Loucy (cell line): ENCODE measurements at regions not wholly inside any gene's neighbourhood (a gene's known extent, or its start where the extent isn't known, plus 50 kb on each side); places are given as distances from the start of the nearest gene placed in this dataset.

Source experiments
- H2AFZ ChIP-seq: fragments of 200-600 bp; sonication (generic); 2 replicates; pipeline ENCODE4 v1.6.0; 2016; ENCODE audit warnings: antibody characterized with exemption, mild to moderate bottlenecking, low read length, moderate library complexity
- H3F3A ChIP-seq: fragments of 200-600 bp; 2 replicates; pipeline ENCODE4 v1.6.0; 2016; ENCODE audit warnings: antibody characterized with exemption, low read depth, mild to moderate bottlenecking
- H3K27me3 ChIP-seq: fragments of 200-600 bp; sonication (generic); 2 replicates; pipeline ENCODE4 v1.6.1; 2014; ENCODE audit warnings: low read length, mild to moderate bottlenecking; ENCODE audit not compliant: insufficient read depth, poor library complexity, severe bottlenecking
- H3K36me3 ChIP-seq: fragments of 200-600 bp; sonication (generic); 2 replicates; pipeline ENCODE4 v1.6.1; 2016; ENCODE audit warnings: low read length; ENCODE audit not compliant: insufficient read depth
- H3K4me1 ChIP-seq: fragments of 200-600 bp; sonication (generic); 2 replicates; pipeline ENCODE4 v1.5.1; 2014; ENCODE audit warnings: low read length, mild to moderate bottlenecking; ENCODE audit not compliant: insufficient read depth, poor library complexity, severe bottlenecking
- H3K4me2 ChIP-seq: fragments of 200-600 bp; sonication (generic); 2 replicates; pipeline ENCODE4 v1.6.0; 2014; ENCODE audit warnings: antibody characterized with exemption, low read length, low read depth, mild to moderate bottlenecking; ENCODE audit not compliant: poor library complexity, severe bottlenecking
- H3K4me3 ChIP-seq: fragments of 200-600 bp; sonication (generic); 2 replicates; pipeline ENCODE4 v1.5.1; 2014; ENCODE audit warnings: low read length, mild to moderate bottlenecking, mixed read lengths; ENCODE audit not compliant: poor library complexity, severe bottlenecking
- H3K79me2 ChIP-seq: fragments of 200-600 bp; sonication (generic); 2 replicates; pipeline ENCODE4 v1.6.1; 2014; ENCODE audit warnings: low read length; ENCODE audit not compliant: insufficient read depth
- H3K9ac ChIP-seq: fragments of 200-600 bp; sonication (generic); 2 replicates; pipeline ENCODE4 v1.6.0; 2014; ENCODE audit warnings: mild to moderate bottlenecking, low read depth, low read length, moderate library complexity; ENCODE audit not compliant: poor library complexity, severe bottlenecking
- H3K9me2 ChIP-seq: fragments of 200-600 bp; sonication (generic); replicated peaks from 2 replicates; pipeline ENCODE4 v1.6.1; 2016; ENCODE audit warnings: low read depth, low read length, mixed read lengths
- H3K9me3 ChIP-seq: fragments of 200-600 bp; sonication (generic); 2 replicates; pipeline ENCODE4 v1.6.1; 2014; ENCODE audit warnings: mild to moderate bottlenecking, antibody characterized with exemption, low read length, low read depth; ENCODE audit not compliant: insufficient read depth
- H4K20me1 ChIP-seq: fragments of 200-600 bp; sonication (generic); 2 replicates; pipeline ENCODE4 v1.6.0; 2014; ENCODE audit warnings: antibody characterized with exemption, low read length, mild to moderate bottlenecking; ENCODE audit not compliant: insufficient read depth, poor library complexity, severe bottlenecking
- EZH2phosphoT487 ChIP-seq: fragments of 200-600 bp; IDR thresholded peaks from 2 replicates; pipeline ENCODE4 v1.6.1; 2018; ENCODE audit warnings: antibody characterized with exemption, mild to moderate bottlenecking, moderate library complexity, borderline replicate concordance
- TF ChIP-seq, protein P1 (sequence below): fragments of 200-600 bp; sonication (generic); conservative IDR thresholded peaks from 2 replicates; pipeline ENCODE4 v1.5.1; 2014; ENCODE audit warnings: mild to moderate bottlenecking, antibody characterized with exemption, low read length

DNA sequence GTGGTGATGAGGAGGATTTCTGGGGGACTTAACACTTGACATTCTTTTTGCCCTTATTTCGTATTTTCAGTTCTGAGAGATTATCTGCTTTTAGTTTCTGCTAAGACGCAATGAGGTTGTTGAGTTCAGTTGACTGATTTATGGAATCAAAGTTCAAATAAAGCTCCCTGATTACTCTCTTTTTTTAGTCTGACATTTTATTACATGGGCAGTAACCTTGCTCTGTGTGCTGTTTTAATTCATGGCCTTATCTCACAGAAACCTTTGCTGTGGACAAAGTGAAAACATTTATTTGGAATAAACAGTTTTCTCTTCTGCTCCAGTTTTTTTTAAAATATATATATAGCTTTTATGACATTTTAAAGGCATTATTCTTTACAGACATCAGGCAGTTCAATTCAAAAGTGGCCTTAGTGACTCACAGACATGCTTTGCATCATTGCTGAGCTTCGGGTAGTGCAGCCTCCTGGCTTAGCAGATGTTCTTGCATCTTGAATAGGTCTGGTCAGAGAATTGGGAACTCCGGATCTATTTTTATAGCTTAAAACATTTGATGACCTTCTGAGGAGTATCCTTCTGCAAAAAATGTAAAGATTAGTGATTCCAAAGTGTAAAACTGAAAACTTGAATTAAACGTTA is 162.9 kb downstream of the FAM170A start:
- no peaks in the 10 kb centered on the region for H3K79me2 ChIP-seq
- H3K36me3 ChIP-seq, result no peaks in the 10 kb centered on the region
- peaks cover 28% of the 10 kb centered on the region for H3K4me1 ChIP-seq
- no peak overlapping the region for H3K4me3 ChIP-seq
- H3K9me2 ChIP-seq, result no peaks in the 10 kb centered on the region
- no peak overlapping the region for H3K9ac ChIP-seq
- TF ChIP-seq, protein P1, sequence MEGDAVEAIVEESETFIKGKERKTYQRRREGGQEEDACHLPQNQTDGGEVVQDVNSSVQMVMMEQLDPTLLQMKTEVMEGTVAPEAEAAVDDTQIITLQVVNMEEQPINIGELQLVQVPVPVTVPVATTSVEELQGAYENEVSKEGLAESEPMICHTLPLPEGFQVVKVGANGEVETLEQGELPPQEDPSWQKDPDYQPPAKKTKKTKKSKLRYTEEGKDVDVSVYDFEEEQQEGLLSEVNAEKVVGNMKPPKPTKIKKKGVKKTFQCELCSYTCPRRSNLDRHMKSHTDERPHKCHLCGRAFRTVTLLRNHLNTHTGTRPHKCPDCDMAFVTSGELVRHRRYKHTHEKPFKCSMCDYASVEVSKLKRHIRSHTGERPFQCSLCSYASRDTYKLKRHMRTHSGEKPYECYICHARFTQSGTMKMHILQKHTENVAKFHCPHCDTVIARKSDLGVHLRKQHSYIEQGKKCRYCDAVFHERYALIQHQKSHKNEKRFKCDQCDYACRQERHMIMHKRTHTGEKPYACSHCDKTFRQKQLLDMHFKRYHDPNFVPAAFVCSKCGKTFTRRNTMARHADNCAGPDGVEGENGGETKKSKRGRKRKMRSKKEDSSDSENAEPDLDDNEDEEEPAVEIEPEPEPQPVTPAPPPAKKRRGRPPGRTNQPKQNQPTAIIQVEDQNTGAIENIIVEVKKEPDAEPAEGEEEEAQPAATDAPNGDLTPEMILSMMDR, result no peak
- TF ChIP-seq EZH2phosphoT487, result no peak
- no peaks in the 10 kb centered on the region for H3K27me3 ChIP-seq
- peaks cover 4% of the 10 kb centered on the region; the same call in 1 of the 2 replicates for H3F3A ChIP-seq
- H4K20me1 ChIP-seq, result no peaks in the 10 kb centered on the region
- no peaks in the 10 kb centered on the region for H3K9me3 ChIP-seq
- no peak overlapping the region for H3K4me2 ChIP-seq
- H2AFZ ChIP-seq, result no peak overlapping the region

DNA sequence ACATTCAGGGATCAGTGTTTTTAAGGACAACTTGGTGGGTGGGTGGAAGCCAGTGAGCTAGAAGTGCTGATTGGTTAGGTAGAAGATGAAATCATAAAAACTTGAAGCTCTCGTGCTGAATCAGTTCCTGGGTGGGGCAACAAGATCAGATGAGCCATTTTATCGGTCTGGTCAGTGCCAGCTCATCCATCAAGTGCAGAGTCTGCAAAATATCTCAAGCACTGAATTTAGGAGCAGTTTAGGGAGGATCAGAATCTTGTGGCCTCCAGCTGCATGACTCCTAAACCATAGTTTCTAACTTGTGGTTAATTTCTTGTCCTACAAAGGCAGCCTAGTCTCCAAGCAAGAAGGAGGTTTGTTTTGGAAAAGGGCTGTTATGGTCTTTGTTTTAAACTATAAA is 166.4 kb downstream of the FAM170A start:
- Histone ChIP-seq H3K27me3 (no peaks in the 10 kb centered on the region), H3K36me3 (no peaks in the 10 kb centered on the region), H3K4me2 (no peak overlapping the region), H3K9me3 (no peaks in the 10 kb centered on the region), H3K4me1 (peaks cover 11% of the 10 kb centered on the region), H3K4me3 (no peak overlapping the region), H3K9ac (no peak overlapping the region), H3F3A (no peaks in the 10 kb centered on the region), H3K79me2 (no peaks in the 10 kb centered on the region), H2AFZ (no peak overlapping the region), H3K9me2 (no peaks in the 10 kb centered on the region), H4K20me1 (no peaks in the 10 kb centered on the region)
- TF ChIP-seq, protein P1, result no peak
- no peak for TF ChIP-seq EZH2phosphoT487

DNA sequence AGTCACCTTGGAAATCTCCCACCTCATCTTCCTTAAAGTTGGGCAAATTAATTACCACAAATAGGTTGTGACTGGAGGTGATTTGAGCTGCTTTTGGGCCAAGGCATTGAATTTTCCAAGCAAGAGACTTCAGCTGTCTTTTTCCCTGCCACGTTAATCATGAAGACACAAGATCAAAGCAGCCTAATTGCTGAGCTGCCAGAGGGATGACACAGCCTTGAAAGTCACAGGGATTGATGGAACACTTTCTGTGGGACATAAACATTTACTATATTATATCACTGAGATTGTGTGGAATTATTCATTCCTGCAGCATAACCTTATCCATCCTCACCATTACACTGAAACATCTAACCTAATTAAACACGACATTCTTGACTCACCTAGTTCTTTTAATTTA is 172.2 kb downstream of the FAM170A start:
- no peaks in the 10 kb centered on the region for H3K9me2 ChIP-seq
- no peak overlapping the region for H3K9ac ChIP-seq
- no peaks in the 10 kb centered on the region for H3K9me3 ChIP-seq
- H3F3A ChIP-seq, result no peaks in the 10 kb centered on the region
- H3K36me3 ChIP-seq, result no peaks in the 10 kb centered on the region
- TF ChIP-seq EZH2phosphoT487, result no peak
- TF ChIP-seq, protein P1, result no peak
- H3K4me1 ChIP-seq, result peaks cover 4% of the 10 kb centered on the region
- no peak overlapping the region for H2AFZ ChIP-seq
- no peak overlapping the region for H3K4me2 ChIP-seq
- H3K79me2 ChIP-seq, result no peaks in the 10 kb centered on the region
- no peak overlapping the region for H3K4me3 ChIP-seq
- H4K20me1 ChIP-seq, result no peaks in the 10 kb centered on the region
- no peaks in the 10 kb centered on the region for H3K27me3 ChIP-seq
